ENCODE measurements at regions not wholly inside any gene's neighbourhood (a gene's known extent, or its start where the extent isn't known, plus 50 kb on each side); places are given as distances from the start of the nearest gene placed in this dataset.

- no peak for TF ChIP-seq RERE (CRISPR knock-in tag; IDR thresholded peaks at IDR 0.05; ENCODE audit: borderline replicate concordance)
These were observed 55.2 kb upstream of the FMN2 start (continued) for GRCh38 chr1:240036526-240036925.

Data from K562 (cell line).